HFFc6 (cell line): ENCODE measurements at regions not wholly inside any gene's neighbourhood (a gene's known extent, or its start where the extent isn't known, plus 50 kb on each side); places are given as distances from the start of the nearest gene placed in this dataset.

Experiments
- DNase-seq: peaks from one replicate; pipeline ENCODE4 v3.0.0-alpha.2; 2018
- H3K27ac Mint-ChIP-seq: 2 replicates; pipeline ENCODE4 v1.8.0; 2020; ENCODE audit warnings: mild to moderate bottlenecking, mixed read lengths
- H3K27me3 Mint-ChIP-seq: 2 replicates; pipeline ENCODE4 v1.8.0; 2021; ENCODE audit warnings: mild to moderate bottlenecking, moderate library complexity, mixed read lengths; ENCODE audit not compliant: insufficient read depth
- H3K36me3 Mint-ChIP-seq: 2 replicates; pipeline ENCODE4 v1.8.0; 2021; ENCODE audit warnings: low read depth, mixed read lengths
- H3K4me1 Mint-ChIP-seq: 2 replicates; pipeline ENCODE4 v1.8.0; 2020; ENCODE audit warnings: low read depth, mixed read lengths
- H3K4me3 Mint-ChIP-seq: 2 replicates; pipeline ENCODE4 v1.8.0; 2020; ENCODE audit warnings: mild to moderate bottlenecking, moderate library complexity, mixed read lengths
- H3K9me3 Mint-ChIP-seq: 2 replicates; pipeline ENCODE4 v1.8.0; 2020; ENCODE audit warnings: mild to moderate bottlenecking, mixed read lengths
- CTCF ChIP-seq: fragments of 200-600 bp; sonication (generic); IDR thresholded peaks from 2 replicates; pipeline ENCODE4 v1.5.0; 2021; ENCODE audit warnings: antibody characterized with exemption, mild to moderate bottlenecking

GRCh38 chr20:11826334-11826733, 91.4 kb upstream of the BTBD3 start:
- DNase-seq = no peak
- Mint-ChIP-seq H3K4me3 (no peak overlapping the region), H3K4me1 (peaks cover 11% of the 10 kb centered on the region; the same call in 1 of the 2 replicates), H3K27ac (no peak overlapping the region), H3K27me3 (peaks cover 3% of the 10 kb centered on the region), H3K36me3 (no peaks in the 10 kb centered on the region), H3K9me3 (no peaks in the 10 kb centered on the region)
- TF ChIP-seq CTCF = no peak

GRCh38 chr20:11832397-11832796, 85.3 kb upstream of the BTBD3 start:
- H3K9me3 Mint-ChIP-seq = no peaks in the 10 kb centered on the region
- no peak overlapping the region for H3K27ac Mint-ChIP-seq
- TF ChIP-seq CTCF = no peak
- no peak for DNase-seq
- no peaks in the 10 kb centered on the region for H3K36me3 Mint-ChIP-seq
- peaks cover 8% of the 10 kb centered on the region; the same call in 1 of the 2 replicates for H3K4me1 Mint-ChIP-seq
- no peak overlapping the region for H3K4me3 Mint-ChIP-seq
- H3K27me3 Mint-ChIP-seq = peaks cover under 1% of the 10 kb centered on the region

GRCh38 chr20:11832851-11833250, 84.8 kb upstream of the BTBD3 start:
- DNase-seq = no peak
- no peak overlapping the region for H3K4me3 Mint-ChIP-seq
- H3K27me3 Mint-ChIP-seq = no peaks in the 10 kb centered on the region; the same call in none of the 2 replicates
- TF ChIP-seq CTCF = no peak
- peaks cover 8% of the 10 kb centered on the region; the same call in 1 of the 2 replicates for H3K4me1 Mint-ChIP-seq
- no peaks in the 10 kb centered on the region for H3K36me3 Mint-ChIP-seq
- H3K27ac Mint-ChIP-seq = no peak overlapping the region
- H3K9me3 Mint-ChIP-seq = no peaks in the 10 kb centered on the region

GRCh38 chr20:11833825-11834224, 83.9 kb upstream of the BTBD3 start:
- H3K9me3 Mint-ChIP-seq = no peaks in the 10 kb centered on the region
- no peak overlapping the region for H3K4me3 Mint-ChIP-seq
- no peak for DNase-seq
- H3K4me1 Mint-ChIP-seq = peaks cover 8% of the 10 kb centered on the region; the same call in 1 of the 2 replicates
- no peaks in the 10 kb centered on the region; the same call in none of the 2 replicates for H3K27me3 Mint-ChIP-seq
- no peak for TF ChIP-seq CTCF
- H3K27ac Mint-ChIP-seq = no peak overlapping the region
- H3K36me3 Mint-ChIP-seq = no peaks in the 10 kb centered on the region

- Mint-ChIP-seq H3K36me3 (no peaks in the 10 kb centered on the region), H3K4me1 (peaks cover 9% of the 10 kb centered on the region), H3K27me3 (peaks cover 1% of the 10 kb centered on the region; the same call in 1 of the 2 replicates), H3K4me3 (no peak overlapping the region), H3K27ac (no peak overlapping the region), H3K9me3 (no peaks in the 10 kb centered on the region)
- DNase-seq = no peak
- TF ChIP-seq CTCF = no peak
These were observed 79.5 kb upstream of the BTBD3 start for GRCh38 chr20:11838076-11838636.
